Renal cortex interstitium (tissue), 11 donors: ENCODE measurements at regions not wholly inside any gene's neighbourhood (a gene's known extent, or its start where the extent isn't known, plus 50 kb on each side); places are given as distances from the start of the nearest gene placed in this dataset.
"Not testable (repeated sequence)": the region's sequence is repeated elsewhere in the genome, so short reads cannot be mapped to it uniquely, and the experiment has no call there.

Experiments
- DNase-seq, 11 donors: peaks; one replicate each; pipeline ENCODE4 v3.0.0-alpha.2; 2013; ENCODE audit warnings: low read depth in 9 of 11, low spot score in 4 of 11; ENCODE audit errors: extremely low read depth in 1 of 11

GRCh38 chr5:176743136-176743861 is 67.1 kb upstream of the UNC5A start:
- DNase-seq = no peak

- no peak for DNase-seq
These were observed 66.3 kb upstream of the UNC5A start for GRCh38 chr5:176743868-176744583.

- no peak for DNase-seq
These were observed 65.8 kb upstream of the UNC5A start for GRCh38 chr5:176744584-176744965.

- no peak for DNase-seq
These were observed 62.7 kb upstream of the UNC5A start for GRCh38 chr5:176747670-176748072.

- DNase-seq = no peak
These were observed 62.0 kb upstream of the UNC5A start for GRCh38 chr5:176748073-176748966.

- DNase-seq = no peak
These were observed 61.1 kb upstream of the UNC5A start for GRCh38 chr5:176748967-176749935.

GRCh38 chr5:176750144-176750543 is 60.2 kb upstream of the UNC5A start:
- DNase-seq = no peak

- DNase-seq = no peak
These were observed 55.9 kb upstream of the UNC5A start for GRCh38 chr5:176754376-176754973.

- DNase-seq = not testable (repeated sequence)
These were observed 54.8 kb upstream of the UNC5A start for GRCh38 chr5:176755593-176755992.

- DNase-seq = not testable (repeated sequence)
These were observed 52.8 kb upstream of the UNC5A start for GRCh38 chr5:176757569-176757968.
